NCI-H2107 treated with DMSO at 0.1 percent for 48 hours (cell line): ENCODE measurements at regions not wholly inside any gene's neighbourhood (a gene's known extent, or its start where the extent isn't known, plus 50 kb on each side); places are given as distances from the start of the nearest gene placed in this dataset.
"Not testable (repeated sequence)": the region's sequence is repeated elsewhere in the genome, so short reads cannot be mapped to it uniquely, and the experiment has no call there.

Experiments
- DNase-seq: peaks from one replicate; lab custom pipeline; 2025; ENCODE audit not compliant: unreplicated experiment; lab: John Stamatoyannopoulos, UW

DNA sequence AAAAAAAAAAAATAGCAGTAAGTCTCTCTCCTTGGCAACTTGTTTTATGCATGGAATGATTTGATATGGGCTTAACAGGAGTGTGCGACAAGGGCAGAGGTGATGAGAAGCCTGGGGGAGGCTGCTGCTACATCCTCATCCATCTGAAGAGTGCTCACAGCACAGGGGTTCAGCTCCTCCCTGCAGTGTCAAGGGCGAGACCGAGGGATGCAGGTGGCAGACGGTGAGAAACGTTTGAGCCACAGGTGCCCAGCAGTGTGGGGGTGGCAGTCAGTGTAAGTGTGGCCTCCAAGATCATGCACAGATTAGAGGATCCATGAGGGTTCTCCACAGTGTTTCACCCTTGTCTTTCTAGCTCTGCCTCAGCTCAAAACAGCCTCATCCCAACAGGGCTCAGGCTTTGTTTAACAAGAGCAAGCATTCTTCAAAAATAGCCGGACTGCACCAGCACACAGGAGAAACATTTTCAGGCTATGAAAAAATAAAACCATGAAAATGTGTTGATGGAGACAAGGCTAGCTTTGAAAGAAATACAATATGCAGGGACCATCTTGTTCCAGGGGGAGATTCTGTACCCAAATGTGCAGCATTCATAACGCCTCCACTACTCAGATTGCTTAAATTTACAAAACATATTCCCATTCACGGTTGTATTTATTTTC lies 324.5 kb upstream of the MYT1L start:
- peak; percentile 36 for DNase-seq

GRCh38 chr2:2653231-2653630 lies 322.2 kb upstream of the MYT1L start:
- DNase-seq: peak; percentile 59

- no peak for DNase-seq
These were observed 319.7 kb upstream of the MYT1L start for GRCh38 chr2:2650608-2651375.

- no peak for DNase-seq
These were observed 318.3 kb upstream of the MYT1L start for GRCh38 chr2:2649109-2650072.

DNA sequence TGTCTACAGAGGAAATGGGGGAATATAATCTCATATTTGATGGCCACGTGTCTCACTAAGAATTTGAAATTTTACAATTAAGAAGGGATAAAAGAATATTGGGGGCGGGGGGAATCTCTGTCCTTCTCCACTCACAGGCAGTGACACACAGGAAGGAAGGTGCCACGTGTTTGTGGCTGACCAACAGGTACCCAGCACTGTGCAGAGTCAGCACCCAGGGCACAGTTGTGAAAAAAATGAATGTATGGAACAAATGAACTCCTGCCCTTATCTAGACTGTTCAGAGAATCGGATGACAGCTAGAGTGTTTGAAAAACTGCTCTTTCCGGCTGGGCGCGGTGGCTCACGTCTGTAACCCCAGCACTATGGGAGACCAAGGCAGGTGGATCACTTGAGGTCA lies 317.0 kb upstream of the MYT1L start:
- no peak for DNase-seq

DNA sequence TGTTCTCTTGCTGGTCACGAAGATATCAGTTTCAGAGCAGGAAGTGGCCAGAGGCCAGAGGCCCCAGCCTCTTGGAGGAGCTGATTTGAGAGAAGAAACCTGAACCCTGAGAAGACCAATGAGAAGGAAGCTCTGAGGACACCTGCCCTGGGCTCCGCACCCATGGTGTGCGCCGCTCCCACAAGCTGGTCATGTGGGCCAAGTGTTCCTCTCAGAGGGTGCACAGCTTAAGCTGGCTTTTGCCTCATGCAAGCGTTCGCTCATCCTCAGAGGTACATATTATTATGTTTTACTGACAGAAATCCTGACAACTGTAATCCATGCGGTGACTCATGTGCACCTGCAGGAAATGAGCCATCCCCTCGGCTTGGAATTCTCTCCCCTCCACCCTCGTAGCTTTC lies 316.1 kb upstream of the MYT1L start:
- peak; percentile 51 for DNase-seq

GRCh38 chr2:2646433-2647051 lies 315.5 kb upstream of the MYT1L start:
- peak; percentile 66 for DNase-seq

DNA sequence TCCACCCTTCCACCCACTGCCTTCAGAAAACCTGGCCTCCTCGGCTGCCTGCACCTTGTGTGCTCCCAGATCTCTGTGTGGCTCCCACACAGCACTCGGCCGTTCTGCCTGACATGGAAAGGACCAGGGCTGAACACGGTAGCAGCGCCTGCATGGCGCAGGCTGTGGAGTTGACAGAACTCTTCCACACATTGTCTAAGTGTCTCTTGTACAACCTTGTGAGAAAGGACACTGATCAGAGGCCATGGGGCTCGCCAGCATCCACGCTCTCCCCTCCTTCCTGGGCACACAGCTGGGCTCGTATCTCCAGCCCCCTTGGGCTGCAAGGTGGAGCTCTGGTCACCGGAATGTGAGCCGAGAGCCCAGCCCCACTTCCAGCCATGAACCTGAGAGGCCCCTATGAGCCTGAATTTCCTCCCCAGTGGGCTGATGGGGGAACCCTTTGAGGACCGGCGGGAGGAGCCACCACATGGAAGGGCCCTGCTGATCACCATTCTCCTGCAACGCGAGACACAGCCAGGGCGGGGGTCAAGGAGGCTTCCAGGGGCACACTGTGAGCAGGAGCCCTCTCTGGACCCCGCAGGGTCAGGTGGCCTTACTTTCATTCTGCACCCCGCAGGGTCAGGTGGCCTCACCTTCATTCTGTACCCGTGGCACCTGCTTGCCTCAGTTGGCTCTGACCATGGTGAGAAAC lies 314.2 kb upstream of the MYT1L start:
- DNase-seq: no peak

GRCh38 chr2:2644751-2645150 lies 313.7 kb upstream of the MYT1L start:
- DNase-seq: not testable (repeated sequence)

DNA sequence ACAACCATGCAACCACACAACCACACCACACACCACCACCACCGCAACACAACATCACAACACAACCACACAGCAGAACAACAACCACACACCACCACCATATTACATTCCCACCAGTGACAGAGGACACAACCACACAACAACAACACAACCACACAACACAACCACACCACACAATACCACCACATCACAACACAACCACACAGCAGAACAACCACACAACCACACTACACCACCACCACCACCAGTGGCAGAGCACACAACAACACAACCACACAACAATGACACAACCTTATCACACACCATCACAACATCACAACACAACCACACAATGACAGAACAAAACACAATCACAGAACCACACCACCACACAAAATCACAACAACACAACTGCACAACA lies 313.0 kb upstream of the MYT1L start:
- DNase-seq: no peak

GRCh38 chr2:2642906-2643890 lies 312.1 kb upstream of the MYT1L start:
- DNase-seq: no peak

- no peak for DNase-seq
These were observed 310.7 kb upstream of the MYT1L start for GRCh38 chr2:2641541-2642410.

- DNase-seq: no peak
These were observed 309.7 kb upstream of the MYT1L start for GRCh38 chr2:2640818-2641217.

DNA sequence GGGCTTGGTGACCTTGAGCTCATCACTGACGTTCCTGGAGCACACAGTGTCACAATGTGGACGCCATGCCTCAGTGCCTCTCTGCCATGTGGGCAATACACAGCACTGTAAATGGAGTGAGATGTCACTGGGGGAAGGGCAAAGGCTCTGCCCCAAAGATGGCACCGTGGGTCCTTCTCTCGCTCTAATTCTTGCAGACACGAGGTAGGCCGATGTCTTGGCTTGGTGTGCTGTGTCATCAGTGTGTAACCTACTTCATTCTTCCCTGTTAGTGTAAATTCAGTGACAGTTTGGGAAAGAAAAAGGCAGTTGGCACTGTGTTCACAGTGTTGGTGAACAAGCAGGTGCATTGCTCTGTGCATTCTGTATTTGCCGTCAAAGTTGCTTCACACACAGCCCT lies 309.3 kb upstream of the MYT1L start:
- peak; percentile 13 for DNase-seq

DNA sequence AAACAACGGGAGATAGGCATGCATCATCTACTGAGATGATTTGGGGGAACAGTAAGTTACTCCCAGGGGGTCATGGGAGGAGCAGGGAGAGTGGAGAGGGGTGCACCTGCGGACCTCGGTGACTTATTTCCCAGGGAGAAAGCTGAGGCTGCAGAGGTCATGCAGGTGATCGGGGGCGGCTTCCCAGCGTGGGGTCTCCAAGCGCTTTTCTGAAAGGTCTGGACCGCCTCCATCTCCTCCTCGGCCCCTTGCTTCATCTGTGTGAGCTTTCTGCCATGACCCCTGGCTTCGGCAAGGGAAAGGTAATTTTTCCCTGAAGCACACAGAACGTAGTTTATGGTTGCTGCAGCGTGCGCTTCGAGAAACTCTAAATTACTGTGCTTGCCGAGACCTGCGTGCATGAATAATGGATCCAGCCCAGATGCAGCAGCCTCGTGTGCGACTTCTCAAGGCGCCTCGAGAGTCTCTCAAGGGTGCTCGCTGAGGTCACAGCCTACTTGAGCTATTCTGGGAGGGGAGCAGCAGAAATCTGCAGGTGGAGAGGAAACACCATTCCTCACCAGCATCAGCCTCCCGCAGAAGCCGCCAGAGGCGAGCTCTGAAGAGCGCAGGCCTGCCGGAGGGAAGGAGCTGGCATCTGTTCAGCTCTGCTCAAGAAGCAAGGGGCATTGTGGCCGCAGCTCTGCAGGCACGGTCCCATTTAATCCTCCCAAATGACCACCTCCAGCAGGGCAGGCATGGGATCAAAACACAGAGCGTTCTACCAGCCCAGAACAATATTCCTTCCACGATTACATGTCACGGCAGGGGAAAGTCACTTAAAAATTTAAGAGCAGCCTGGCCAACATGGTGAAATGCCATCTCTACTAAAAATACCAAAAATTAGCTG lies 308.4 kb upstream of the MYT1L start:
- DNase-seq: no peak

DNA sequence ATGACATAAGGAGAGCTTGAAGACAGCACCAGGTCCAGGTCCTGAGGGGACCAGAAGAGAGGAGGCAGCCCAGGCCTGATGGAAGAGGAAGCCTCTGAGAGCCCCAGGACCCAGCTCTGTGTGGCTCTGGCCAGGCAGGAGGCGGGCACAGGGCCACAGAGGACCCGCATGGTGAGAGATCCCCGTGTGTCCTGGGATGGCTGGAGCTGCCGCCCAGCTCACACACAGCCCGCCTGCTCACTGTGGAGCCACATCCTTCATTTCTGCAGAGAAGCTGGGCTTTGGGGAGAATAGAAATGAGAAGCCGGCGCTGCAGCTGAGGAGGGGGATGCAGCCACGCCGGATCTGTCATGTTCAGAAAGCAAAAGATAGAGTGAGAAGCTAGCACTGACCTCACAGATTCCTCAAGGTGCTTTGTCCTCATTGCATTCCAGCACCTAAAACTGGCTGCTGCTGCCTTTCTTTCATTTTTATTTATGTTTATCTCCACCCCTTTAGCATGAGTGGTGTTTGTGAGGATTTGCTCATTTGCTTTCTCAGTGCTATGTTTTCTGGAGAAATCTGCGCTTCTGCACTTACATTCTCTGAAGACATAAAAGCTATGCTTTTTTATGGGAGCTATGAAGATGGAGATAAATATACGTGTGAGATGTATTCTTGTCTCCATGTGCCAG lies 307.6 kb upstream of the MYT1L start:
- no peak for DNase-seq

GRCh38 chr2:2636813-2637212 lies 305.7 kb upstream of the MYT1L start:
- DNase-seq: peak; percentile 51
